Ishikawa (cell line): ENCODE measurements at regions not wholly inside any gene's neighbourhood (a gene's known extent, or its start where the extent isn't known, plus 50 kb on each side); places are given as distances from the start of the nearest gene placed in this dataset.

Experiments used
- CEBPB ChIP-seq: IDR thresholded peaks from 2 replicates; pipeline ENCODE4 v1.6.1; 2012
- CREB1 ChIP-seq: IDR thresholded peaks from 2 replicates; pipeline ENCODE4 v1.6.1; 2012; ENCODE audit warnings: low read depth
- EGR1 ChIP-seq: IDR thresholded peaks from 2 replicates; pipeline ENCODE4 v1.6.1; 2012
- EP300 ChIP-seq: IDR thresholded peaks from 2 replicates; pipeline ENCODE4 v1.6.1; 2012; ENCODE audit warnings: borderline replicate concordance
- FOXM1 ChIP-seq: IDR thresholded peaks from 2 replicates; pipeline ENCODE4 v1.6.1; 2012; ENCODE audit warnings: low read depth, borderline replicate concordance
- NFIC ChIP-seq: IDR thresholded peaks from 2 replicates; pipeline ENCODE4 v1.6.1; 2012
- RAD21 ChIP-seq: IDR thresholded peaks from 2 replicates; pipeline ENCODE4 v1.6.1; 2012; ENCODE audit warnings: low read depth
- TAF1 ChIP-seq: IDR thresholded peaks from 2 replicates; pipeline ENCODE4 v1.6.1; 2012; ENCODE audit warnings: low read depth, mild to moderate bottlenecking
- TCF12 ChIP-seq: IDR thresholded peaks from 2 replicates; pipeline ENCODE4 v1.6.1; 2012; ENCODE audit warnings: low read depth
- TEAD4 ChIP-seq: IDR thresholded peaks from 2 replicates; pipeline ENCODE4 v1.6.1; 2012
- YY1 ChIP-seq: IDR thresholded peaks from 2 replicates; pipeline ENCODE4 v1.6.1; 2012; ENCODE audit warnings: low read depth
- ZBTB7A ChIP-seq: IDR thresholded peaks from 2 replicates; pipeline ENCODE4 v1.6.1; 2012; ENCODE audit warnings: low read depth
- TF ChIP-seq, protein P1 (sequence below): IDR thresholded peaks from 2 replicates; pipeline ENCODE4 v1.6.1; 2012
- TF ChIP-seq, protein P2 (sequence below): IDR thresholded peaks from 2 replicates; pipeline ENCODE4 v1.6.1; 2012; ENCODE audit warnings: low read depth, mild to moderate bottlenecking
- TF ChIP-seq, protein P3 (sequence below): IDR thresholded peaks from 2 replicates; pipeline ENCODE4 v1.6.1; 2012

DNA sequence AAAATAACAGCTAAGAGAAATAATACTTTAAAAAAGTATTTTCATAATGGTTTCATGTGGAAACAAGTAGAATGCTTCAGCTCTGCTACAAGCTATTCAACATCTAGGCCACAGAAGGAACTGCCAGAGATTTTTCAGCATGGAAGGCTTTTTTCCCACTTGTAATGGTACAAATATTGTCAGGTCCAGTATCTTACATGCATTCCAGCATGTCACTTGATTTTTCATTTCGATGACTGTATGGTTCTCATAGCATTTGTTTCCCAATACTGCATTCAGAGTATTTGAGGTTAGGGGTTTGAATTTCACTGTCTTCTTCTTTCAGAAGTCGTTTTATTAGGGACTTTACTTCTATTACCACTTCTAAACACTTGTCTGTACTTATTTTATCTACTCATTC, 1701.5 kb upstream of the FLRT2 start:
- TF ChIP-seq, protein P1, sequence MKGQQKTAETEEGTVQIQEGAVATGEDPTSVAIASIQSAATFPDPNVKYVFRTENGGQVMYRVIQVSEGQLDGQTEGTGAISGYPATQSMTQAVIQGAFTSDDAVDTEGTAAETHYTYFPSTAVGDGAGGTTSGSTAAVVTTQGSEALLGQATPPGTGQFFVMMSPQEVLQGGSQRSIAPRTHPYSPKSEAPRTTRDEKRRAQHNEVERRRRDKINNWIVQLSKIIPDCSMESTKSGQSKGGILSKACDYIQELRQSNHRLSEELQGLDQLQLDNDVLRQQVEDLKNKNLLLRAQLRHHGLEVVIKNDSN: no peak
- no peak for TF ChIP-seq CREB1
- TF ChIP-seq RAD21: no peak
- no peak for TF ChIP-seq EP300
- TF ChIP-seq CEBPB: no peak
- TF ChIP-seq YY1: no peak
- TF ChIP-seq TCF12: no peak
- TF ChIP-seq, protein P2, sequence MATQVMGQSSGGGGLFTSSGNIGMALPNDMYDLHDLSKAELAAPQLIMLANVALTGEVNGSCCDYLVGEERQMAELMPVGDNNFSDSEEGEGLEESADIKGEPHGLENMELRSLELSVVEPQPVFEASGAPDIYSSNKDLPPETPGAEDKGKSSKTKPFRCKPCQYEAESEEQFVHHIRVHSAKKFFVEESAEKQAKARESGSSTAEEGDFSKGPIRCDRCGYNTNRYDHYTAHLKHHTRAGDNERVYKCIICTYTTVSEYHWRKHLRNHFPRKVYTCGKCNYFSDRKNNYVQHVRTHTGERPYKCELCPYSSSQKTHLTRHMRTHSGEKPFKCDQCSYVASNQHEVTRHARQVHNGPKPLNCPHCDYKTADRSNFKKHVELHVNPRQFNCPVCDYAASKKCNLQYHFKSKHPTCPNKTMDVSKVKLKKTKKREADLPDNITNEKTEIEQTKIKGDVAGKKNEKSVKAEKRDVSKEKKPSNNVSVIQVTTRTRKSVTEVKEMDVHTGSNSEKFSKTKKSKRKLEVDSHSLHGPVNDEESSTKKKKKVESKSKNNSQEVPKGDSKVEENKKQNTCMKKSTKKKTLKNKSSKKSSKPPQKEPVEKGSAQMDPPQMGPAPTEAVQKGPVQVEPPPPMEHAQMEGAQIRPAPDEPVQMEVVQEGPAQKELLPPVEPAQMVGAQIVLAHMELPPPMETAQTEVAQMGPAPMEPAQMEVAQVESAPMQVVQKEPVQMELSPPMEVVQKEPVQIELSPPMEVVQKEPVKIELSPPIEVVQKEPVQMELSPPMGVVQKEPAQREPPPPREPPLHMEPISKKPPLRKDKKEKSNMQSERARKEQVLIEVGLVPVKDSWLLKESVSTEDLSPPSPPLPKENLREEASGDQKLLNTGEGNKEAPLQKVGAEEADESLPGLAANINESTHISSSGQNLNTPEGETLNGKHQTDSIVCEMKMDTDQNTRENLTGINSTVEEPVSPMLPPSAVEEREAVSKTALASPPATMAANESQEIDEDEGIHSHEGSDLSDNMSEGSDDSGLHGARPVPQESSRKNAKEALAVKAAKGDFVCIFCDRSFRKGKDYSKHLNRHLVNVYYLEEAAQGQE: no peak
- TF ChIP-seq TEAD4: no peak
- no peak for TF ChIP-seq FOXM1
- no peak for TF ChIP-seq ZBTB7A
- no peak for TF ChIP-seq NFIC
- TF ChIP-seq TAF1: no peak
- no peak for TF ChIP-seq EGR1
- TF ChIP-seq, protein P3, sequence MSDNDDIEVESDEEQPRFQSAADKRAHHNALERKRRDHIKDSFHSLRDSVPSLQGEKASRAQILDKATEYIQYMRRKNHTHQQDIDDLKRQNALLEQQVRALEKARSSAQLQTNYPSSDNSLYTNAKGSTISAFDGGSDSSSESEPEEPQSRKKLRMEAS: no peak

DNA sequence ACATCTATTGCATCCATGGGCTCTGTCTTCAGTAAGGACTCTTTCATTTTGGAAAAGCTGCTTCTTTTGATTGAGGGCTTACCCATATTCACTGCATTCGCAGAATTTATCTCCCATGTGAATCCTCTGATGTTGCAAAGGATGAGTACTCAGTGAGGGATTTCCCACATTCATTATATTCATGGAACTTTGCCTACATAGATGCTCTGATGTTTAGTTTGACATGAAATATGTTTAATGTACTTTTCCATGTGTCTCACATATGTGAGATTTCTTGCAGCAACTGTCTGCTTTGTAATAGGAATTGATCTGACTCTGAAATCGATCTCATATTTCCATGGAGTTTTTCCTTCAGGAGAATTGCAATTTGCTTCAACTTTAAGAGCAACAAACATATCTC, 1699.6 kb upstream of the FLRT2 start:
- TF ChIP-seq RAD21: no peak
- TF ChIP-seq CREB1: no peak
- TF ChIP-seq ZBTB7A: no peak
- no peak for TF ChIP-seq YY1
- no peak for TF ChIP-seq CEBPB
- TF ChIP-seq TCF12: no peak
- TF ChIP-seq, protein P1: no peak
- no peak for TF ChIP-seq NFIC
- no peak for TF ChIP-seq EGR1
- TF ChIP-seq FOXM1: no peak
- TF ChIP-seq, protein P3: no peak
- TF ChIP-seq, protein P2: no peak
- TF ChIP-seq EP300: no peak
- TF ChIP-seq TEAD4: no peak
- TF ChIP-seq TAF1: no peak

DNA sequence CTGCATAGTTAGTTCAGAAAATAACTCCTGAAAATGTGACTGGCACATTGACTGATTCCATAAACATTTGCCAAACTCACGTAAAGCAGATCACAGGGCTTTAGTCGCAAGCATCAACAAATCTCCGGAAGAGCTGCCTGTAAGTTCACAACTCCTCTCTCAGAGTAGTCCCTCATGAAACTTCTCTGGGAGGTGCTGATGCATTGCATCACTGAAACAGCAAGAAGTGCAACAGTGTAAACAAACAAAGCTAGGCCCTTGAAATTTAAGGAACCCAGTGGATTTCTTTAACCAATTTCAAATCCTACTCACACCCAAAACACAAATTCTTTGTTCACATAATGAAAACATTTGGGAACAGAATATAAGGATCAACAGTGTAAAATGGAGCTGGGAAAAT, 1691.7 kb upstream of the FLRT2 start:
- TF ChIP-seq TAF1: no peak
- TF ChIP-seq RAD21: no peak
- TF ChIP-seq YY1: no peak
- no peak for TF ChIP-seq CREB1

DNA sequence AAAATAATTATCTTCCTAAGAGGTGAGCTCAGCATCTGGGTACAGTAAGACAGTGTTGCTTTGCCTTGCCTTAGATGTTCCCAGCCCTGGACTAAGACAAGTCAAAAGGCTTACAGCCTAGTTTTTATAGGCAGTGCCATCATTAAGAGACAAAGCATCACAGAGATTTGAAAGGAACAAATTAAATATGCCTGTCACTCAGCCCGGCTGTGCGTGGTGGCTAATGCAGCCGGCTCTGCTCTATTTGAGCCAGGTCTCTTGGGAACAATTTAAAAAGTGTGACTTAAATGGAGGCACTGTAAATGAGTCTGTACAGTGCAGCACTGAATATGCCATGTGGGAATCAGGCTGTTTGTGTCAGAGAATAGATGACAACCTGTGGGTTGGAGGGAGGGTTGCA, 1687.4 kb upstream of the FLRT2 start:
- TF ChIP-seq, protein P3: no peak
- TF ChIP-seq EGR1: no peak
- TF ChIP-seq EP300: no peak
- no peak for TF ChIP-seq TEAD4
- TF ChIP-seq CEBPB: no peak
- TF ChIP-seq, protein P1: no peak
- TF ChIP-seq TAF1: no peak
- TF ChIP-seq, protein P2: no peak
- TF ChIP-seq YY1: no peak
- no peak for TF ChIP-seq TCF12
- TF ChIP-seq NFIC: no peak
- TF ChIP-seq FOXM1: no peak
- TF ChIP-seq CREB1: no peak
- no peak for TF ChIP-seq RAD21
